Transverse colon (tissue), 3 donors: ENCODE measurements at regions not wholly inside any gene's neighbourhood (a gene's known extent, or its start where the extent isn't known, plus 50 kb on each side); places are given as distances from the start of the nearest gene placed in this dataset.

ENCODE experiments used
- EP300 ChIP-seq: sonication (generic); formaldehyde crosslinking; IDR thresholded peaks from one replicate; pipeline ENCODE4 v1.6.1; 2017; ENCODE audit warnings: antibody characterized with exemption, low read depth
- TF ChIP-seq, protein P1 (sequence below), 5 experiments: fragments of 200-600 bp in 3 of 5; fragments of 450-650 bp in 2 of 5; sonication (generic) in 3 of 5; IDR thresholded peaks; 1 replicate in 2 of 5; 2 replicates in 3 of 5; pipeline ENCODE4 v1.5.1; 2016 to 2017; ENCODE audit warnings: antibody characterized with exemption in 5 of 5, inconsistent platforms in 3 of 5, mild to moderate bottlenecking in 2 of 5, moderate library complexity in 1 of 5

DNA sequence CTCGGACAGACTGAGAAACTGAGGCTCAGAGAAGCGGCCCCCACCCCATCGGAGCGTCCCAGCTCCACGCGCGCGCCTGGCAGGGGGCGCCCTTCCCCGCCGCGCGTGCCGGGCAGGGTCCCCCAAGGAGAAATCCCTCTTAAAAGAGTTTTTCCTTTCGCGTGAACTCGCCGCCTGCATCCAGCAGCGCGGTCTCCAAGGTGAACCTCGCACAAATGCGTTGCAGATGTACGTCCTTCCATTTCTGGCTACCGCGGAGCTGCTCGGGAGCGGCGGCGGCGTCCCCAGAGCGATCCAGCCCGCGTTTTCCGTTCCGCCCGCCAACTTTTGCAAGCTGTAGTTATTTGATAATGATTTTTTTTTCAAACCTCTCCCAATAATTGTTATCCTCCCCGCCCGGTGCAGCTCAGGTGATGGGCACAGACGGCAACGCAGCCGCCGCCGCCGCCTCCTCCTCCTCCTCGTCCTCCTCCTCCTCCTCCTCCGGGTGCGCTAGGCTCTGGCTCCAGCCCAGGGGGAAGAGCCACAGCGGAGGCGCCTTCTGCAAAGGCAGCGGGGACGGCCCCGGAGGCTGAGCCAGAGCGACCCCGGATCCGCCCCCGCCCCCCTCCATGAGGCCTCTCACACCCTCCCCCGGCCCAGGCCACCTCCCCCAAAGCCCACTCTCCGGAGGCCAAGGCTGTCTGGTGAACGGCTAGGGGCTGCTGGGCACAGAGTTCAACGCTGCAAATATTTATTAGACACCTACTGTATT is 74.0 kb upstream of the CUX1 start:
- TF ChIP-seq EP300: no peak
- TF ChIP-seq, protein P1, sequence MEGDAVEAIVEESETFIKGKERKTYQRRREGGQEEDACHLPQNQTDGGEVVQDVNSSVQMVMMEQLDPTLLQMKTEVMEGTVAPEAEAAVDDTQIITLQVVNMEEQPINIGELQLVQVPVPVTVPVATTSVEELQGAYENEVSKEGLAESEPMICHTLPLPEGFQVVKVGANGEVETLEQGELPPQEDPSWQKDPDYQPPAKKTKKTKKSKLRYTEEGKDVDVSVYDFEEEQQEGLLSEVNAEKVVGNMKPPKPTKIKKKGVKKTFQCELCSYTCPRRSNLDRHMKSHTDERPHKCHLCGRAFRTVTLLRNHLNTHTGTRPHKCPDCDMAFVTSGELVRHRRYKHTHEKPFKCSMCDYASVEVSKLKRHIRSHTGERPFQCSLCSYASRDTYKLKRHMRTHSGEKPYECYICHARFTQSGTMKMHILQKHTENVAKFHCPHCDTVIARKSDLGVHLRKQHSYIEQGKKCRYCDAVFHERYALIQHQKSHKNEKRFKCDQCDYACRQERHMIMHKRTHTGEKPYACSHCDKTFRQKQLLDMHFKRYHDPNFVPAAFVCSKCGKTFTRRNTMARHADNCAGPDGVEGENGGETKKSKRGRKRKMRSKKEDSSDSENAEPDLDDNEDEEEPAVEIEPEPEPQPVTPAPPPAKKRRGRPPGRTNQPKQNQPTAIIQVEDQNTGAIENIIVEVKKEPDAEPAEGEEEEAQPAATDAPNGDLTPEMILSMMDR (IDR thresholded peaks at IDR 0.05): peak in 4 of 5 experiments; percentile 39 to 53 (median 51)
